Stimulated activated CD8-positive, alpha-beta memory T cell treated with anti-CD3 and anti-CD28 coated beads, Interleukin-4, amount 100 ng/mL, for 48 hours (primary cell): ENCODE measurements at regions not wholly inside any gene's neighbourhood (a gene's known extent, or its start where the extent isn't known, plus 50 kb on each side); places are given as distances from the start of the nearest gene placed in this dataset.

Experiments used
- DNase-seq: peaks from one replicate; pipeline ENCODE4 v3.0.0-alpha.2; 2020

DNA sequence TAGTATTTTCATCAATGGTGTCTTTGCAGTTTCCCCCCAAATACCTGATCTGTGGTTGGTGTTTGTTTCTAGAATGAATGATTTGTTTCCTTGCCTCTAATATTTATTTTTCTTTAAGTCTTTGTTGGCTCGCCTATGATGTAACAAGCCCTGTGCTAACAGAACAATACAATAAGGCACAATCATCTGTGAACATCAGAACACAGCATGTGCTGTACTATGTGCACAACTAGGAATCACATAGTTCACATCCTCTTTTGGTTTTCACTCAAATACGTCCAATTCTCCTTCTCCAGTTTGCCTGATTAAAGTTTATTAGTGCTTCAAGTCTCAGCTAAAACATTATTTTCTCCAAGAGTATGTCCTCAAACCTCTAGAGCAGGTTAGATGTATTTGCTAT lies 613.1 kb downstream of the EPHA7 start:
- no peak for DNase-seq

DNA sequence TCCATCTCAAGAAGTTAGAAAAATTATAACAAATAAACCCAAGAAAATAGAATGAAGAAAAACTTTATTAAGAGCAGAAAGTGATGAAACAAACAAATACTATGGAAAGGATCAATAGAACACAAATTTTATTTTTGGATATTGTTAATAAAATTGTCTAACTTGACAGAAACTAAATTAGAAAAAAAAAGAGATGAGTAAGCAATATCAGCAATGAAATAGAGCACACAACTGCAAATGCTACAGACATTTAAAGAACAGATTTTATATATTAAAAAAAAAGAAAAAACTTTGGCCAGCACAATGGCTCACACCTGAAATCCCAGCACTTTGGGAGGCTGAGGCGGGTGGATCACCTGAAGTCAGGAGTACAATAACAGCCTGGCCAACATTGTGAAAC lies 628.0 kb downstream of the EPHA7 start:
- DNase-seq, result no peak

DNA sequence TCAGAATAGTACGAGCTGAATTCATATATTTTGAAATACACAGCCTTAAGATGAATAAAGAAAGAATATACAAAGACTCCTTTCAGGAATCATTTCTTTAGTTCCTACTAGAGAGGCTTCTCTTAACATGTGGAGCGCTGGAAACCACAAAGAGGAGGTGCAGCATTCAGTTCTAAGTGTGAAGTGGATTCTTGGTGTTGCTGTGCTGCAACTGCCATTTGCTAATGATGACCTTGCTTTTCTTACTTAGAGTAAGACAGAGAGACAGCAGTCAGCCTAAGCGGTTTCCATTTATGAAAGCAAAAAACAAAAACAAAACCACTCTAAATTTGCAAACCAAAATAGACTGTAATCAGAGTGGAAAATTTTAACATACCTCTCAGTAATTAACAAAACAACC lies 629.0 kb downstream of the EPHA7 start:
- no peak for DNase-seq

DNA sequence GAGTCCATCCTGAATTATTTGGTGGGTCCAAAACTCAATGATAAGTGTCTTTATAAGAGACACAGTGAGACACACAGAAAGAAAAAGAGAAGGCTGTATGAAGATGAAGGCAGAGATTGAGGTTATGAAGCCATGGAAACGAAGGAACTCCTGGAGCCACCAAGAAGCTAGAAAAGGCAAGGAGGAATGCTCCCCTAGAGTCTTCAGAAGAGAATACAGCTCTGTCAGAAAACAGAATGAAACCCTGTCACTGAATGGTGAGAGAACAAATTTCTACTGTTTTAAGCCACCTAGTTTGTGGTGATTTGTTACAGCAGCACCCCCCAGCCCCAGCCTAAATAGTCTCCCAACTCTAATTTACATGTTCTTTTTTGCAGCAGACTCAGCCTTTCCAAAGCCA lies 635.1 kb downstream of the EPHA7 start:
- no peak for DNase-seq

DNA sequence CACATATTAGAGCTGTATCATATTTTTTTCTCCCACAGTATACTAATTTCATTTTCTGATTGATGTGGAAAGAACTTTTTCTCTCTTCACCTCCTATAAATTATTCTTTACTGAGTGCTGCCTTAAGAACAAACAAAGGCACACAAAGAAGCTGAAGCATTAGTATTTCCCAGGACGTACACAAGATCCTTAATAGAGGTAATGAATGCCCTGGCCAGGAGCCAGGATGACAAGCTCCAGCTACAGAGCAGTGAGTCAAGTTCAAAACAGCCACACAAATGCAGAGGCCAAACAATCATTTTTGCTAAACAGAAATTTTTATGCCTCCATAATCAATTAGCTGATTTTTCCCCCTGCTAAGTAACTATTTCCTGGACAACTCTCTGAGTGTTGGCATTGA lies 639.6 kb downstream of the EPHA7 start:
- no peak for DNase-seq

DNA sequence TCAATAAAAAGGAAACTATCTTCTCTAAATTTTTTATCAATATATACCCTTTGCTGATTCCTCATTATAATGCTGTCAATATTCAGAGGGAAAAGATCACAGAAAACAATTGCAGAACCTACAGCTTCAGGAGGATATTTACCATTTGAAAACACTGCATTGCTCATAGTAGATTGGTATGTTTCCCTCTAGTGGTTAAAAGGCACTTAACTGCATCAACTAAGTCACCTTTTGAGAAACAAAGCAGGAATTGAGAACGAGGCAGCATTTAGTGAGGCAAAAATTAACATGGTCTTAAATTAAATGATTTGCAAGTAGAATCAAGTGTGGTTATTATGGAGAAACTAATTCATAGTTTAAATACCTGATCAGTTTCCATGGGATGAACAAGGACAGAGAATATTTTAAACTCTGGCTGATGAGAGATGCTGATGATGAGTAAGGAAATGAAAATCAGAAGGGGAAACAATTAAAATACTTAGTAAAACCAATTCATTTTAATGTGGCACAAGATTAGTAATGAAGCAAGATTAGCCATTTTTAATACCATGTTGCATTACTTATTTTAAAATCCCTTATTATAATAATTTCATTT lies 642.1 kb downstream of the EPHA7 start:
- no peak for DNase-seq

DNA sequence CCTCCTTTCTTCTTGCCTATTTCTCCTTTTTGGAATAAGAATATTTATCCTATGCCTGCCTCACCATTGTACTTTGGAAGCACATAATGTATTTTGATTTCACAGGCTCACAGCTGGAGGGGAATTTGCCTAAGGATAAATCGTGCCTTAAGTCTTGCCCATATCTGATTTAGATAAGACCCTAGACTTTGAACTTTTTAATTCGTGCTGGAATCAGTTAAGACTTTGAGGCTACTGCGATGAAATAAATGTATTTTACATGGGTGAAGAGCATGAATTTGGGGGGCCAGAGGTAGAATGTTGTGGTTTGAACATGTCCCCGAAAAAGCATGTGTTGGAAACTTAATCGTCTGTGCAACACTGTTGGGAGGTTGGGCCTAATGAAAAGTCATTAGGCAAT lies 648.8 kb downstream of the EPHA7 start:
- DNase-seq, result no peak

DNA sequence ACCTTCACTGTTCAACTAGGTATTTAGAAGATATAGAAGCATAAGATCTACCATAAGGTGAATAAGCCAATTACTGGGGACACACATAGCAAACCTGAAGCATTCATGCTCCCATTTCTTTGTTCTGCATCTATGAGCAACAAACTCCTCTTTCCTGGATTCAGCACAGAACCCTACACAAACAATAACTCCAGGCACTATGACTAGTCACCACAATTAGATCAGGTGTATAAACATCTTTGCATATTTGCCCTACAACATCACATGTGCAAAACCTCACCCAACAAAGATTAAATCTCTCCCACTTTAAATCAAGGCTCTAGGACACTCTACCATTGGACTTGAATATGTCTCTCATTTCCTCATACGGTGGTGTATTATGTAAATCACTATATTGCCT lies 652.3 kb downstream of the EPHA7 start:
- DNase-seq, result no peak

DNA sequence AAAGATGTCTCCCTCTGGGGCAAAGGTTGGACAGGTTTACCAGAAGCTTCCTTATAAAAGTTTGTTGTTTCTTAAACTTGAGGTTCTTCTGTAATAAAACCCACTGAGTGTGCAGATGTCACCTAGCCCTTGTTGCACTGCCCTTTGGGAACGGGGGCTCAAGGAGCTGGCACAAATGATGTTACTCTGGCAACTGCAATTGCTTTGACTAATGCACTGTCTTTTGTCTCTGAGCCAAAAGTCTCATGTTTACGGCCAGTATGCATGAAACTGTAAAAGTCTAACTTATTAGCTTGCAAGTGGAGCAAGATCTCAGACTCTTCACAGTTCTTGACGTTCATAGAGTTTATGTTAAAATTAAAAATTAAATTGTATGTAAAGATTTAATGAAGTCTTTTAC lies 655.7 kb downstream of the EPHA7 start:
- DNase-seq, result no peak

DNA sequence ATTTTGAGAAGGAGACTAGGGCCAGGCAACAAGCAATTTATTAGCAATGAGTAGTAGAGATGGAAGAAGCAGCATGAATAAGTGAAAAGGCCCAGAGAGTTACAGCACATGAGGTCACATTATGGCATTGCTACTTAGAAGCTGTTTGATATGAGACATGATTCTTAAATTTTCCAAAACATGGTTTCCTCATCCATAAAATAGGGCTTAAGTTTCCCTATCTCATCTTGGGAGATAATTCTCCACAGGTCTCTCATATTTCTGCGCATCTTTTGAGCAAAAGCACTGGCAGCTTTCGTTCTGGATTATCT lies 656.1 kb downstream of the EPHA7 start:
- no peak for DNase-seq

DNA sequence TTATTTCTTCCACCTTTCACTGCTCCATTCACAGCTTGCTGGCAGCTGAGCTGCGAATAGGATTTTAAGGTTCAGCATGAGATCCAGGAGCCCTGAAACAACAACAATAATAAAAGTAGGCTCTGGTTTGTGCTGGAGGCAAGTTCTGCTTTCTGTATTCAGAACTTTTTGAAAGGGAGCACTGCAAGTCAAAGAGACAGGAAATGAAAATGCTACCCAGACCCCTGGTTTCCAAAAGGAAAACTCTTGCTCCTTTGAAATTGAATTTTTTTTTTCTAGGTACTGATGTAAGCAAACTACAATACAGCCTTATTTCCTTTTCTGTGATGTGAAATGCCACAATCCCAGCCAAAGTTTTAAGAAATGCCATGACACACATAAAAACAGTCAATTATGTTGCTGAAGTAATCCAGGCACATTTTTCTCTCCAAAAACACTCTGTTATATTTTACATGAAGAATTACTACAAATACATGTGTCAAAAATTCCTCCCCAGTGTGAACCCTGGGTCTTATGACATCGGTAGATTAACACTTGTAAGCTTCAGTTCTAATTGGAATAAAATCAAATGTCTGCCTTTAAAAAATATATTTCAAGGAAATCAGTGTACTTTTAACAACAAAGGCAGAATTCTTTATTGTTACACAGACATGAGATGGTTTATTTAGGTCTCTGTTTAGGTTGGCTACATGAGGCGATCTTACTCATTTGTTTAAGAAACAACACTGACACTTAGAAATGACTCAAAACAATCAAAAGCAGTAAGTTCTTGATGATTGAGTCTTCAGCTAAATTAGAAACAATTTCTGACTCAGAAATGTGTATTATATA lies 656.7 kb downstream of the EPHA7 start:
- no peak for DNase-seq

DNA sequence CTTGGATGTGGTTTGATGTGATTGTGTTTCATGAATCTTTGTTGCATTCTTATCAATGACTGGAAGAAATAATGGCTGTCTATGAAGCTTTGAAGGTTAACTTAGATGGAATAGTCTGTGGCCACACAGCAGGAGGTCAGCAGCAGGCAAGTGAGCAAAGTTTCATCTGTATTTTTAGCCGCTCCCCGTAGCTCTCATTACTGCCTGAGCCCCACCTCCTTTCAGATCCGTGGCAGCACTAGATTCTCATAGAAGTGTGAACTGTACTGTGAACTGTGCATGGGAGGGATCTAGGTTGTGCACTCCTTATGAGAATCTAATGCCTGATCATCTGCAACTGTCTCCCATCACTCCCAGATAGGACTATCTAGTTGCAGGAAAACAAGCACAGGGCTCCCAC lies 660.2 kb downstream of the EPHA7 start:
- DNase-seq, result no peak

DNA sequence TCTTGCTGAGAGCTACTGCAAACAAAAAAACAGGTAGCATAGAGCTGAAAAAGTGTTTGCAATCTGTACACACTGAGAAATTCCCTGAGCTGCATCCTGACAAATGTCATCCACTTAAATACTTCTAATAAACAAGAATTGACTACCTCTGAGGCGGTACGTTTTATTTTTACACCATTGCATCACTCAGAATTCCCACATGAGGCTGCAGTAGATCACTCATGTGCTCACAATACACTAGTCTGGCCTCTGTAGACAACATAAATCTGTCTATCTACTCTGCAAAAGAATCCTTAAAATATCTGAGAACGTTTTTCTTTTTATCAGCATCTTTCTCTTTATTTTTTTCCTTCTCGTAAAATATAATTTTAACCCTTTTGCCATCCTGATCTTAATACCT lies 661.4 kb downstream of the EPHA7 start:
- no peak for DNase-seq

DNA sequence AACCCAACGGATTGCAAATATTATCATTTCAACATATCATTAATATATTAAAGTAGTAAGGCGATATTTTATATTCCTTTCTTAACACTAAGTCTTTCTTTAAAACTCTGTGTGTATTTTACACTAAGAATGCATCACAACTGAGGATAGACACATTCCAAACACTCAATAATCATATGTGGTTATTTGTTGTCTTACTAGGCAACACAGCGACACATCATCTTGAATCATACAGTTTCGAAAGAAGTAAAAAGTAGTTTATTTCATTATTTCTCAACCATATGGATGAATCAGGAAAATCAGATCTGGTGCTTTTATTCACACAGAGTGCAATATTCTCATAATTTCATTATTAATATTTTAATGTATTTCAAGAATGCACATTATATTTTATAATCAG lies 662.4 kb downstream of the EPHA7 start:
- DNase-seq, result no peak

DNA sequence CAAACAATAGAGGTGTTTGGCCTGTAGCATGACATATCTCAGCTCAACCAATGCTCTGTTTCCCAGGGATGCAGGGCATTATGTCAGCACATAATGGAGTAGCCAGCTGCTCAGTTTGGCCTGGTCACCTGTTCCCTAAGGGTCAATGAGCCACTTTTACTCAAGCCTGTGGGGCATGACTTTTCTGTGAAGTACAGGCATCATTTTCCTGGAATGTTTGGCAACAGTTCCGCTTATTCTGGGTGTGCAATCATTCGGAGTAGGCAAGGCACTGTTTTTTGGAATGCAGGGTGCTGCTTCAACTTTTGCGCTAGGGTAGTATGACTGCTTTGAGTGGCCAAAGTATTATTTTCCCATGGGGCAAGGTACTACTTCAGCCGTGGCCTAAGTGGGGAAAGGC lies 665.4 kb downstream of the EPHA7 start:
- no peak for DNase-seq

DNA sequence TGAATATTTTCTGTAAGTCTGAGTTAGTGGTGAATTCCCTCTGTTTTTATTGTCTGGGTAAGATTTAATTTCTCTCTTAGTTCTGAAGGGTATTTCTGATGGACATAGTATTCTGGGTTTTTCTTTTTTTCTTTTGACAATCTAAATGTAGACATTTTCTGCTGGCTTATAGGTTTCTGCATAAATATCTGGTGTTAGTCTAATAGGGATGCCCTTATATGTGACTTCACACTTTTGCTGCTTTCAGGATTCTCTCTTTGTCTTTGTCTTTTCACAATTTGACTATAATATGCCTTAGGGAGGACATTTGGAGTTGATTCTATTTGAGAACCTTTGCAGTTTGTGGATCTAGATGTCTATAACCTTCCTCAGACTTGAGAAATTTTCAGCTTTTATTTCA lies 667.2 kb downstream of the EPHA7 start:
- DNase-seq, result no peak

DNA sequence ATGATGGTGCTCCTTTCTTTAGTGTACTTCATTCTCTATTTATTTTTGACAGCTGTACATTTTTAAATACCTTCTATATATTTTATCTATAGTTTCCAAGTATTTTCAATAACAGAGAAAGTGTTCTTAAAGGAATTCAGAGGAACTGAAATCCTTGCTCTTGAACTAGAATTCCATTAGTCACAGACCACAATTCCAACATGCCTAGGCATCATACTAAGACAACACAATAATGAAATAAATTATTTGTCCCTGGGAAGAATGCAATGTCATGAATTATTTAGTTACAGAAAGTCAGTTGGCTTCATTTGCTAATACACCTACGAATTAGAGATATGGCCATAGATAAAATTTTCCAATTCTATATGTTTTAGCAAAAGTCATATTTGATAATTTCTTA lies 671.2 kb downstream of the EPHA7 start:
- DNase-seq, result no peak

DNA sequence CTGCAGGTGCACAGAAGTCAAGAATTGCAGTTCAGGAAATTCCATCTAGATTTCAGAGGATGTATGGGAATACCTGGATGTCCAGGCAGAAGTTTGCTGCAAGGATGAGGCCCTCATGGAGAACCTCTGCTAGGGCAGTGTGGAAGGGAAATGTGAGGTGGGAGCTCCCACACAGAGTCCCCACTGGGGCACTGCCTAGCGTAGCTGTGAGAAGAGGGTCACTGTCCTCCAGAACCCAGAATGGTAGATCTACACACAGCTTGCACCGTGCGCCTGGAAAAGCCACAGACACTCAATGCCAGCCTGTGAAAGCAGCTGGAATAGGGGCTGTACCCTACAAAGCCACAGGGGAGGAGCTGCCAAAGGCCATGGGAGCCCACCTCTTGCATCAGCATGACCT lies 681.4 kb downstream of the EPHA7 start:
- no peak for DNase-seq

DNA sequence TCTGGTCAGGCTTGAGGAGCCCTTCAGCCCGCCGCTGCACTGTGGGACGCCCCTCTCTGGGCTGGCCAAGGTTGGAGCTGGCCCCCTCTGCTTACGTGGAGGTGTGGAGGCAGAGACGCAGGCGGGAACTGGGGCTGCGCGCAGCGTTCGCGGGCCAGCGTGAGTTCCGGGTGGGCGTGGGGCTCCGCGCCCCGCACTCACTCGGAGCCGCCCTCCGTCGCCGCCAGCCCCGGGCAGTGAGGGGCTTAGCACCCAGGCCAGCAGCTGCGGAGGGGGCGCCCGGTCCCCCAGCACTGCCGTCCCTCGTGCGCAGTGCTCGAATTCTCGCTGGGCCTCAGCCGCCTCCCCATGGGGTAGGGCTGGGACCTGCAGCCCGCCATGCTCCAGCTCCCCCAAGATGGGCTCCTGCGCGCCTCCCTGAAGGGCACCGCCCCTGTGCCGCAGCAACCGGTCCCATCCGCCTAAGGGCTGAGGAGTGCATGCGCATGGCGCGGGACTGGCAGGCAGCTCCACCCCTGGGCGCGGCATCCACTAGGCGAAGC lies 695.9 kb downstream of the EPHA7 start:
- no peak for DNase-seq

DNA sequence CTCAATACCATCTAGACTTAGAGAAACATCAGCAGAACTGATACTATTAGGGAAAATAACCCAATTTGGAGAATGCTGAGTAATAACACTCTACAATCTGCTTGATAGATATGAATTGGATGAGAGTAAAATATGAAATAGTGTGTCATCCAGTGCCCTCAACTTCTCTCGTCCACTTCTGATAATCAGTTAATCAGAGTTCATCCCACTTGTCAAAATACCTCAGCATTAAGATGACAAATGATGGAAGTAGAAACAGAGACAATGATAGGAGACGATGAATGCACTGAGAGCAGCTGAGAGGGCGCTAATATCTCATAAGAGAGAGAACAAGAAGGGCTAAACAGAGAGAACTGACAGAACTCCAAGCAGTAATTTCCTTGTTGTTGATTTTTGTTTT lies 699.6 kb downstream of the EPHA7 start:
- no peak for DNase-seq

DNA sequence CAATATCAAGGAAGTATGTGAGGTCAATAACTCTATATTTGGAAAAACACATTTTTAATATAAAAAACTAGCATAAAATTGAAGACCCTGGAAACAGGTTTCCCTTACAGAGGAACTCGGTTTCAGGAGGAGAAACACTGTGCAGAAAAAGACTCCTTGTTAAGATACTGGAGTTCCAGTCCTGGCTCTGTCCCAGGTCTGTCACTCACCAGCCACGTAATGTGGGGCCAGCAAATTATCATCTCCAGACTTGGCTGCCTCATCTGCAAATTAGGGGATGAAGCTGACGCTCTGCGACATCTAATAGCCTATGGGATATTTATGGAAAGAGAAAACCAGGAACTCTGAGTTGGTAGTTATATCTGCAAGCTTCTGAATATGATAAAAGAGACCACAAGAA lies 702.7 kb downstream of the EPHA7 start:
- no peak for DNase-seq

DNA sequence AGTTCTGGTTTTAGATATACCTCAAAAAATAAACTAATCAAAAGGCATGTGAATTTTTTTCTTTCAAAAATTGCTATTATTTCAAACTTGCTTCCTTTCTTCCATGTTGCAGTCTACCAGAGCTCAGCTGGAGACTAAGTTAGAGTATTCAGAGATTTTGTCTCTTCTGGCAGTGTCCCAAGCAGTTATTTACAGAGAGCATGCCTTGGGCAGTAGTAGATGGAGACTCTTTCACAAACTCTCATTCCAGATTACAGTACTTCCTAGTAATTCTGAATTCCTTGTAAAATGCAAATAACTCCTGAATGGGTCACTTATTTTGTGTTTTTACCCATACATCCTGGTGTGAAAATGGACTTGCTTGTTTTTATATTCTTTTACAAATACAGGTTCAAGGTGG lies 703.4 kb downstream of the EPHA7 start:
- DNase-seq, result no peak

DNA sequence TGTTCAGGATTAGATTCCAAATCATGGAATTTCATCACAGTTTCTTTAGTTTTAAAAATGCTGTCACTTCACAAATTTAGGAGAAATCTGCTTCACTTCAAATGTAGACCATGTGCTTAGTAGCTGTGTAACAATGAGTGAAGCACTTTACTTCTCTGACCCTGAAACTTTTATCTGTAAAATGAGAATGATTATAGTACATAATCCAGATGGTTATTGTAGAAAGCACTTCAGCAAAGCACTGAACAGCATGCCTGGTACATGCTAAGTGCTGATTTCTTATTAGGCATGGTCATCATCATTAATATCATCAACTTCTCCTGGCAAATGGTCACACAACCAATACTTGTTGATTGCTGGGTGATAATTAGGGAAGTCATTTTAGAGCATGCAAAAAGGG lies 705.0 kb downstream of the EPHA7 start:
- DNase-seq, result no peak

DNA sequence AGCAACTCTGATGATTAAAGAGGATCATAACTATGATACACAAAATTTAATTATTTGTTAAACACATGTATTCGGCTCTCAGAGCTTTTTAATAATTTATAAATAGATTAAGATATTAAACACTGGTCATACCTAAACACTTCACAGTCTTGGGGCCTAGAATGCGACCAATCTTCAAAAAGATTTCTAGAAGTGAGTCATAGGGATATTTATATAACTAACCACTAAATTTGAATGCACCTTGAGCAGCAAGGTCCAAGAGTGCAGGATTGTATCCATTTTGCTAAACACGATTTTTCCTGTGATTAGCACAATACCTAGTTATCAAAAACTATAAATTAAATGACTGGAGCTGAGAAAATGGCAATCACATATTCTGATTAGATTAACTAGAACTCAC lies 709.3 kb downstream of the EPHA7 start:
- no peak for DNase-seq

DNA sequence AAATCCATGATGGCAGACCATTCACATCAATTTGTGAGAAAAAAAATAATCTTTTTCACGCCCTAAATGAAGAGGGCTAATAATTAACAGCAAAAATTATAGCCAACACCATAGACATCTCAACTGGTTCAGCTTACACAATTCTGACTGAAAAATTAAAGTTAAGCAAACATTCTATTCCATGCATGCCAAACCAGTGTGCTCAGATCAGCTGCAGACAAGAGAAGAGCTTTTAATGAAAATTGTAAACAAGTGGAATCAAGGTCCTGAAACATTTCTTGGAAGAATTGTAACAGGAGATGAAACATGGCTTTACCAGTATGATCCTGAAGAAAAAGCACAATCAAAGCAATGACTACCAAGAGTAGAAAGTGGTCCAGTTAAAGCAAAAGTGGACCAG lies 710.4 kb downstream of the EPHA7 start:
- DNase-seq, result no peak
